GM04503 (cell line): ENCODE measurements at regions not wholly inside any gene's neighbourhood (a gene's known extent, or its start where the extent isn't known, plus 50 kb on each side); places are given as distances from the start of the nearest gene placed in this dataset.

ENCODE experiments used
- DNase-seq: peaks from one replicate; pipeline ENCODE4 v3.0.0-alpha.2; 2012; ENCODE audit warnings: low read depth

DNA sequence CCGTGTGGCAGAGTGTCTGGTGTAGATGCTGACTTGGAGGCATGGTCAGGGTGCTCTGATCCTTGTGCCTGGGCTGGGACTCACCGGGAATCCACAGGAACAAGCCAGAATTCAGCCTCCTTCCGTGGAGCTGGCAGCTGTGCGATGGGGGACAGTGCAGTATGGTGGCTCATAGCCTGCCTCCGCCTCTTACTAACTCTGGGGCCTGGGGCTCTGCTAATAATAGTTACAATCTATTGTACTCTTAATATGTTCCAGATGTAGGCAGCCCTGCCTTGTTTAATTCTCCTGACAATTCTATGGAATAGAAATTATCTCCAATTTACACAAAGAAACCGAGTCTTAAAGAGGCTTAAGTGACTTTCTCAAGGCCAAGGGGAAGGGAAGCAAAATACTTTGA lies 77.6 kb downstream of the PCDH1 start:
- no peak for DNase-seq

DNA sequence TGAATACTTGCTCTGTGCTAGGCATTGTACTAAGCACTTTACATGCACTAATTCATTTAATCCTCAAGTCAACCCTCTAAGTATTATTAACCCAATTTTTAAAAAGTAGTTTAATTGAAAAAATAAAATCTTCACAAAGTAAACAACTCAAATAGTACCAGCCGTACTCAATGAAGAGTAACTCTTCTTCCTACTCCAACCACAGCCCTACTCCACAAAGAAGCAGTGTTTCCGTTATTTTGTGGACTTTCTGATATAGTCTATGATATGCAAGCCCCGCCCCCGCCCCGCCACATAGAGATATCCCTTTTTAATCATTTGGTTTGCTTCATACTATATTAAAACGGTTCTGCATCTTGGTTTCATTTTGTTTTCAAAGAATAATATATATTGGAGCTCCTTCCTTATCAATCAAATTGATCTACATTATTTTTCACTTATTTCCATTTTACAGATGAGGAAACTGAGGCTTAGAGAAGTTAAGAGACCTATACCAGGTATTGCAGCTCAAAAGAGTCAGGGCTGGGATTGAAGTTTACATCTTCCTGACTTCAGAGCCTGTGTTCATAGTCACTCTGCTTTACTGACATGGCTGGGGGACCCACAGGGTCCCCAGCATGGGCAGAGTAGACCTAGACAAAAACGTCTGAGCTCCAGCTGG lies 78.6 kb downstream of the PCDH1 start:
- no peak for DNase-seq

DNA sequence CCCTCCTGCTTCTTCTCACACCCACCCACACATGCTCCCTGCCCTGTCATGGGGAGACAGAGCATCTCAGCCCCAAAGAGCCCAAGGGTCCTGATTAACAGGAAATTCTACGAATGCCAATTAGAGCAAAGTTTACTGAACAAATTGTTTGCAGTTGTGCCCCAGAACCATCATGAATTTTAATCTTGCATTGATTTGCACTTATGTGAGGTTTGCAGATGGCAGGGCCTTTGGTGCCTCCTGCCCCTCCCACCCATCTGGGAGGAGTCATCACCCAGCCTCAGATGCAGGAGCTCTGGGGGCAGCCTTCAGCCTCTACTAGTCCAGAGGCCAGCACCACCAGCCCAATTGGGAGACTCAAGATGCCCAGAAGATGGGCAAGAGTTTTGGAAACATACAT lies 80.8 kb downstream of the PCDH1 start:
- DNase-seq, result no peak

DNA sequence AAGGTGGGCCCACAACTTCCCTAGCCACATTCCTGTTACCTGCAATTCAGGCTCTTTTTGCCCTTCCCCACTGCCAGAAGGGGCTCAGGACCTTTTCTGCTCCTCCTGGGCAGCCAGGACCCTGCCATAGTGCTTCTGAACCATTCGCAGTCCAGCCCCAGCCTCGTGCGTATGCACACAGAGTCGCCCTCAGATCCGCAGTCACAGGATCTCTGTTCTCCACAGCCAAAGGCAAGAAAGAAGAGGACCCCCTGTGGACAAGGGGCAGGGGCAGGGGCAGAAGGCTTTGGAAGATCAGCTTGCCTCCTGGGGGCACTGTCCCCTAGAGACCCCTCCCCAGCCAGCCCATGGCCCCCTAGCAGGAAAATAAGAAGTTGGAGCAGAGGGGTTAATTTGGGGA lies 82.8 kb downstream of the PCDH1 start:
- no peak for DNase-seq

DNA sequence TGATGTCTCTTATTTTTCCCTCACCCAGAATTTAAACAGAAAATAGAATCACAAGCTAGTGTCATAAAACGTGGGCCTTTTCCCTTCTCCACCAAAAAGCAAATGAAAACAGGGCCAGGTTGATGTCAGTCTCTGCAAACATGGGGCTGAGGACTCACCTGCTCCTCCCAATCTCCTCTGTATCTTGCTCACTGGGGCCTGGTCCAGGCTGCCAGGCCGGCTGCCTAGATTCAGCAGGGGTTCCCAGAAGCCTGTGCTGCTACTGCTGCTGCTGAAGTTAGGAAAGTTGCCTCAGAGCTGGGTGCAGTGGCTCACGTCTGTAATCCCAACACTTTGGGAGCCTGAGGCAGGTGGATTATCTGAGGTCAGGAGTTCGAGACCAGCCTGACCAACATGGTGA lies 84.3 kb downstream of the PCDH1 start:
- no peak for DNase-seq

DNA sequence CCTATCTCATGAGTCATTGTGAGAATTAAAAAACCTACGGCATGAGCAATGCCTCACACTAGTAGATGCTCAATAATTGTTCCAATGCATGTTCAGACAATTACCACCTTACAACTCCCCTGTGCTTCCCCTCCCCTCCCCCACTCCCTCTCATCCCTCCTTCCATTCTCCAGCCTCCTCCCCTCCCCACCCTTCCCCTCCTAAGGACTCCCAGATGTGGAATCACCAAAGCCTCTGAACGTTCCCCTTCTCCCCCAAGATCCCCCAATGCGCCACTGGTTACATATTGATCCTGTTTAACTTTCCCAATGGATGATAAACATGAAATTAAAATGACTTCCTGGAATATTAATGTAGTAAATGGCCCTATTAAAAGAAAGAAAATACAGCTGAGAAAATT lies 84.8 kb downstream of the PCDH1 start:
- no peak for DNase-seq

DNA sequence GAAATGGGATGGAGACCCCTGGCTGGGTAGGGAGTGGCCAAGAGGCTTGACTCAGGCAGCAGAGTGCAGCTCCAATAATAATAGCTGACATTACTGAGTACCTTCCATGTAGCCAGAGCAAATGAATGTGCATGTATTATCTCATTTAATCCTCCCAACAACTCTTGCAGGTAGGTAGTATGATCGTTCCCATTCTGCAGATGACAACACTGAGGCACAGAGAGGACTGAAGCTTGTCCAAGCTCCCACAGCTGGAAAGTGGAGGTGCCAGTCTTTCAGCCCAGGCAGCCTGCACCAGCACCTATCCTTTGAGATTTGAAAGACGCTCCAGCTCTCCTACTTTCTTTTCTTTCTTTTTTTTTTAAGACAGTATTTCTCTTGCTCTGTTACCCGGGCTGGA lies 87.6 kb downstream of the PCDH1 start:
- DNase-seq, result no peak

DNA sequence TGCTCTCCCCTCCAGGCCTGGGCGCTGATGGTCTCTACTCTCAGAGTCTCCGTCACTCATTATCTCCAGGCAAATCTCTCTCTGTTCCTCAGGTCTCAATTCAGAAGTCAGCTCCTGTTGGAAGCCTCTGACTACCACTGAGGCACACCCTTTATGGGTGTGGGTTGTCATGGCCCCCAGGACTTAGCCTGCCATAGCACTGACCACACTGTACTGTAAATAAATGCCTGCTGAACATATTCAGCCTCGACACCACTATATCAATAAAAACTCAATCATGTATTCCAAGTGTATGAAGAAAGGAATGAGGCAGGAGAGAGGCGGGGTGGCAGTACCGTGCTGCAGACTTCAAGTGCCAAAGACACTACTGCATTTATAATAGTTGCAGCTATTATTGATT lies 88.9 kb downstream of the PCDH1 start:
- DNase-seq, result no peak

DNA sequence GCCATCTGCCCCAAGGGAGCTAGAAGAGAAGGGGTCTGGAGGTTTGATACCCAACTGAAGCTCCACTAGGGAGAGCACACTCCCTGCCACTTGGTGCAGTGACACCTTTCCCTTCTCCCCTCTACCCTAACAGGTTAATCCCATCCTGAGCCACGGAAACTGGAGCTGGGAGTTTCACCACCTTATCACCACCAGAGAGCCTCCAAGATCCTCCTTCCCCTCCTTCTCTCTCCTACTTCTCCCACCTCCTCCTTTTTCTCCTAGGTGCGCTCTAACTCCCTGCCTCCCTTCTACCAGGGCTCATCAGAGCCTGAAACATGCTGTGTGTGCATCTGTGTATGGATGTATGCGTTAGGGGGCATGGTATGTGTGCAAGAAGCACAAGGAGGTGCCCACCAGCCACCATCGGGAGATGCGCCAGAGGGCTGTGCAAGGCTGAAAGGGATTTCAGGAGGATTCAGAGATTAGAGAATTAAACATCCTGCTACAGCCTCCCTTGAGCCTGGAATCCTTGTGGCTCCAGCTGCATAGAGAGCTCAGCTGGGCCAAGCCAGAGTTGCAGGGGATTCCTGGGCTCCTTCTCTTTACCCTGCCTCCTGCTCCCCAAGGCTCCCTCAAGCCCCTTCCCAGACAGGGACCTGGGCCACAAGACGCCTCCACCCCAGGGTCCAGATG lies 89.8 kb downstream of the PCDH1 start:
- no peak for DNase-seq

DNA sequence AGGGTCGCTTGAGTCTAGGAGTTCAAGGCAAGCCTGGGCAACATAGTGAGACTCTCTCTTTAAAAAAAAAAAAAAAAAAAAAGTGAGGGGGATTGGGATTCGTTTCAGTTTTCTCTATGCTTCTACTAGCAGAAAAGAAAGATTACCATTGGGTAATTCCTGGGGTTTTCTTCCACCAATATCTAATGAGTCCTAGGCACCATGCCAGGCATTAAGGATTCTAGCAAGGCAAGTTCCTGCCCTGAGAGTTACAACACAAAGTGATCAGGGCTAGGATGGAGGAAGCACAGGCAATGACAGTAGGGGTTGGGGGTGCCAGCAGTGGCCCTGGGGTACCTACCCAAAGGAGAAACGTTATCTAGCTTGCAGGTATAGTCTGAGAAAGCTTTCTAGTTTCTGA lies 90.8 kb downstream of the PCDH1 start:
- DNase-seq, result no peak

DNA sequence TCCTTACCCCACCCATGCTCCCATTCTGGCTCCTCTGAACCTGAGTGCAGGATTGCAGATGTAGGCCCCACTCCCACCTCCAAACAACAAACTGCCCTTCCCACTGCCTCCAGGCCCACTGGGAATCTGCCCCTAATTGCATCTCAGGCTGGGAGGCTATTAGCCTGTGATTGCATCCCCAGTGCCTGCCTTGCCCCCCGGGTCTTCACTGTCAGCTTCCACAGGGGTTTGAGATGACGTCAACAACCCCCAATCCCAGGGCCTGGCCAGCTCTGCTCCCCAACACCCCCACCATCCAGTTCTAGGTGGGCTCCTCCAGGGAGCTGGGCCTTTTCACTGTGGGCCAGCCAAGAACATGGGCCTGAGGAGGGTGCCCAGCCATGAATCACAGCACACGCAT lies 91.5 kb downstream of the PCDH1 start:
- DNase-seq, result no peak

DNA sequence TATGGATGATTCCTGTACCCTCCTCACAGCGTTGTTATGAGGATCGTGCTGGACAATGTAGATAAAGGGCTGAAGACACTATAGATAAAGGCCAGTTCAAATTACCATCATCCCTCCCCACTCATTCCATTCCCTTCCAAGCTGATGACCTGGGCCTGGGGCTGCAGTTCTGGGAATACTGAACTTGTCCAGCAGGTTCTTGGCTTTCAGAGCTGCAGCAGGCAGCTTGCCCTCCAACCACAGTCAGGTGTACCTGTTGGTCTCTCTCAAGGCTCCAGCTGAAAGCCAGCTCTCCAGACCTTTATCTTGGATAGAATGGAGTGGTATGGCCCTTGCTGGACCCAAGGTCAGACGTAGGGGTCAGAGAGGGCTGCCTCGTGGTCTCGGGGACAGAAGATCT lies 92.5 kb downstream of the PCDH1 start:
- no peak for DNase-seq

DNA sequence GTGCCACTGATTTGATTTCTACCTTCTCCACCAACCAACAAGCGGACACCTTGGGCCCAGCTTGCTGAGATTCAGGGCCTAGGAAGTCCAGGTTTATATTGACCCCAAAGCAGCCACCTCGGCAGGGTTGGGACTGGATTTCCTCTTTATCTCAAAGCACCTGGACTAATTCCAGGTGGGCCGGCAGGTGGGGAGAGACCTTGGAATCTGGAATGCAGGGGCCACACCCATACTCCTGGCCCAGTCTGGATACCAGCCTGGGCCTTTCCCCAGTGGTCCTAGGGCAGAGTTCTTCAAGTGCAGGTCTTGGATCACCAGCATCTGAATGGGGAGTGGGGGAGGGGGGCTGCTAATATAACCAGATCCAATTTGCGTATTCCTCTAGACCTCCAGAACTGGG lies 93.1 kb downstream of the PCDH1 start:
- no peak for DNase-seq

DNA sequence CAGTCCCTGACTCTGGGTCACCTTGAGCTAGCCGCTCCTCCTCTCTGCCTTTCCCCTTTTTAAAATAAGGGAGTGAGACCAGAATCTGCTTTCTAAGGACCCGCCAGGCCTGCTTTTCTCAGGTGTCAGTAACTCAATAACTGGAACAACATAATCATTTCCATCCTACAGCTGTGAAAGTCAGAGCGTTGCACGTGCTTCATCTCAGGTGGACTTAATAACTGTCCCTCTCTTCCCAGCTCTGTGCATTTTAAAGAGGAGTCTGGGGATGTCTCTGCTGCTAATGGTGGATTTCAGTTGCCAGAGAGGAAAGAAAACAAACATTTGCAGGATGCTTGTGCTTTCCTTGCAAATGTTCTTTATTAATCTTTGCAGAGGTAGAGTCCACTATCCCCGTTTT lies 93.7 kb downstream of the PCDH1 start:
- DNase-seq, result no peak

DNA sequence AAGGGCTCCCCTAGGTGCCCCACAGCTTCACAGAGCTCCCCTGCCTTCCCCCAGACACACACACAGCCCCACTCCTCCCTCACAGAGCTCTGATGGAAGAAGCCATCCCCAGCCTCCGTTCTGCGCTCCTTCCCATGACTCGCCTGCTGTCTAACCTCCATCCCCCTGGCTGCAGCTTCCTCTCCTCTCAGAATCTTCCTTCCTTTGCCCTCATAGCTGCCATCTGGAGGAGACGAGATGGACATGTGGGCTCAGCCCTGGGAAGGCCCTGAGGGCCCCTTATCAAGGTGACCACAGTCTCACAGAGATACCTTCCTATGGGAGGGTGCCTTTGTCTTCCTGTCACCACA lies 94.3 kb downstream of the PCDH1 start:
- DNase-seq, result no peak

DNA sequence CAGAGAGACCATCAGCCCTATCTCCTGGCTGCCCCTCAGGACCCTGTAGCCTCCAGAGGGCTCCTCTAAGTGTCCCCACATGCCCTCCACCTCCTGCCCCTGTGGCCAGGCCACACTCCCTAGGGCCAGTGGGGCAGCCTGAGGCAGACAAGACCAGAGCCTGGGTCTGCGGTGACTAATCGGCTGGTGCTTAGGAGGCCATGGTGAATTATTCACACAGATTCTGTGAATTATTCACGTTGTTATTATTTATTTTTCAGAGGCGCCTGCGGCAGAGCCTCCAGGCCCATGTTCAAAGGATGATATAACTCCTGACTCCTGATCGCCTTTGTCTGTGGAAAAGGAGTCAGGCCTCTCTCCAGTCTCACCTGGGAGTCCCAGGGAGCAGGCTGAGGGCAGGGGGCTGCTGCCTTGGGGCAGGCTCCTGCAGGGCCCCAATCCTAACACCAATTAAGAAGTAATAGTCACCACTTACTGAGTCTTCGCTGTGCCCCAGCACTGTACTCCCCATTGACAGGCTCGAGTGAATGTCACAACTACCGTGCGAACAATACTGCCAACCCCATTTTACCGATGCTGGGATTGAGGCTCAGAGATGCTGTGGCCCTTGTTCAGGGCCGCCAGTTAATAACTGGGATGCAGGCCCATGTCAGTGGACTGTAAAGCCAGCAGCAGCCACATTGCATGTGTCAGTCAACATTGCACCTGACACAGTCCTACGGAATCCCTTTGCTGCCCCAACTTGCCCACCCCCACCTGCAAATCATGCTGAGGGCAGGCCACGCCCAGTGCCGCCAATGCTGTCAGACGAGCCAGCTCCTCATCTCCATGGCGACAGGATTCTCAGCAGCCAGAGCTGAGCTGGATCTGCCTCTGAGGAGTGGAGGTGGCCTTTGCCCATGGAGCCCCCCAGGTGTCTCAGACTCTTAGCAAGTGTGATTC lies 94.9 kb downstream of the PCDH1 start:
- no peak for DNase-seq

DNA sequence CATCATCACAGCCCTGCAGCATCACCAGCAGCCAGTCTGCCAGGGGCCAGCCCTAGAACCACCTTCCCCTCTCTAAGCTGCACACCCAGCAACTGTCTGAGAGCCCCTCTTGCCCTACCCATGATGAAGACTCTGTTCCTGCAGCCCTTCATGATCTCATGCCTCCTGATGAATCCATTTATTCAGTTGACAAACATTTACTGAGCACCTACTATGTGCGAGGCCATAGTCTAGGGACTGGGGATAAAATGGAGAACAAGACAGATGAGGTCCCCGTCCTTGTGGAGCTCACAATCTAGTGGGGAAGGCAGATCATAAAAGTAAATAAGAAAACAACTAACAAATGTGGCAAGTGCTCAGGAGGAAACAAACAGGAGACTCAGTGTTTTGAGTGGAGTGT lies 96.3 kb downstream of the PCDH1 start:
- no peak for DNase-seq

DNA sequence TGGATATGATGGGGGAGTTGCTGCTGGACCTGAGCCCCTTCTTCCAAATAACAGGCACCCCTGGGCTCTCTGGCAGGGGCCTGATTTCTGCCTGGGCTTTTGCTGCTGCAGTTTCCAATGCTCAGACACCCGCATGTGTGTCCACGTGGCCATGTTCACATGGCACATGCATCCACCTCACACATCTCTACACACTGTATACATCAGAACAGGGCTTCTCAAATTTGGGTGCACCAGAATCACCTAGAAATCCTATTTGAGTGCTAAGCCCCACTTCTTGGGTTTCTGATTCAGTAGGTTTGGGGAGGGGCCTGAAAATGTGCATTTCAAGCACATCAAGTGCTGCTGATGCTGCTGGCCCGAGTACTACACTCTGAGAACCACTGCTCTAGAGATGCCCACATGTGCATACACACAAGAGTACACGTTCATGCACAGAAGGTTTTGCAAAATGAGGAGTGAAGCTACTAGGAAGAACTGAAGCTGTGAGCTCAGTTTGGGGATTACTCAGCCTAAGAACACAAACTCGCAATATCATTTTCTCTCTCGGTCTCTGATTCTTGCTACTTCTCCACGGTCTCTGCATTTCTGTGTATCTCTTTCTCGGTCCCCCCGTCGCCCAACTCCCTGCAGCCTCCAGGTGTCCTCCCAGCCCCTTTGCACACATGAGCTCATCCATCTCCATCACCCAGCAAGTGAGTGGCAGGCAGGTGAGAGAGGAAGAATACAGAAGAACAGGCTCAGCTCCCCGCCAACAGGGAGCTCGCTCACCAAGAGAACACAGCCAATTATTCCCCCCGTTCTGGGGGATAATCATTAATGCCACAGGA lies 97.0 kb downstream of the PCDH1 start:
- DNase-seq, result no peak

DNA sequence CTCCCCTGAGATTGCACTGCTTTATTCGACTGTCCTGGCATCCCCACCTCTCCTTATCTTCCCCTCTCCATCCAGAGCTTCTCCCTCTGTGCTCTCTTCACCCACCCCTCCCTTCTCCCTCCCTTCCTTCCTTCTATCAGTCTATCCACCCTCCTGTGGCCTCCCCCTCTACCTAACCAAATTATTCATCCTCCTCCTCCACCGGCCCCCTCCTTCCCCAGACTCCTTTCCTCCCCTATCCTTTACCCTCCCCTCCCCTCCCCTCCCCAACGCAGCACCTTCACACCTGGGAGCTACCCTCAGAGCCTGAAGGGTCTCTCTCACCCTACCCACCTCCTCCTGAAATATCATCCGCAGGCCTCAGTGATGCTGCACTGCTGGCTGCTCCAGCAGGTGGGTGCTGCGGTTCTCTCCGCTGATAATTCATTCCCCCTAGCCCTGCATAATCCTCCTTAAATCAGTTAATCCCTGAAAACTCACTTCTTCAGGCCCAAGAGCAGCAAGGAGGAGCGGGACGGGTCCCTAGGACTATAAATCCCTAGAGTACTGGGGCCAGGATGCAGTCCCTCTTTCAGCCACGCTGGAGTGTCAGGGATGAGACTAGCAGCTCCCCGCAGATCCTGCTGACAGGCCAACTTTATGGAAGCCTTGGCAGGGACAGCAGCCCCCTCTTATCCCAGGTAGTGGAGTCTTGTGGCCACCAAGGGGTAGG lies 97.8 kb downstream of the PCDH1 start:
- no peak for DNase-seq

DNA sequence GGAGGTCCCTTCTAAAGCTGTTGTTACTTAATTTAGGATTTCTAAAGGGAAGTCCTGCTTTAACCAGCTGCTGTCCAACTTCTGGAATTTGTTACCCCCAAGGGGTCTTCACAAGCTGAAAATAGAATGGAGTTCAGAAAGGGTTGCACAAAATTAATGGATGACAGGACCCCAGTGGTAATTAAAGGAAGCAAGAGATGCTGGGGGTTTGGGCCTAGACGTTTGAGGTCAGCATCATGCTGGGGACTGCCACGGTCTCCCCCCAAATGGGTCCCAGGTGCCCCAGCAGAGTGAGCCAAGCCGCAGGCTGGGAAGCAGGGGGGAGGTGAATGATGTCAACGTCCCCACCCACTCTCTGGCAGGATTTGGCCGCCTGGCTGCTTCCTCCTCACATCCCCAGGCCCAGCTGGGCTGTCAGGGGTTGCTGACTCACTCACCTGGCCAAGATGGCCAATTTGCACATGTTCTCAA lies 97.5 kb upstream of the ARAP3 start:
- no peak for DNase-seq

DNA sequence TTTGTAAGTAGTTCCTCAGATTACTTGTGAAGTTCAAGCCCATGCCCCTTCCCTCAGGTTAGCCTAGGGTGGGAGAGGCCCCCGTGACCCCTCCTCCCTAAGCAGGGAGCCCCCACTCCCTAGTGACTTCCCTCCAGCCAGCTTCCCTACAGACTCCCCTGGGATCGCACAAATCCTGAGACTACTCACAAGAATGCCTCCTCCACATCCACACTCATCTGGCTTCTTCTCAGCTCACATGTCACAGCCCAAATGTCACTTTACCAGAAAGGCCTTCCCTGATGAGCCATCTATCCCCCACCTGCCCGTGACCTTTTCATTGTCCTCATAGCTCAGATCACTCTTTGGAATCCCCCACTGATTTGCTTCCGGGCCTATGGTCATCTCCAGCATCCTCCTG lies 96.7 kb upstream of the ARAP3 start:
- no peak for DNase-seq

DNA sequence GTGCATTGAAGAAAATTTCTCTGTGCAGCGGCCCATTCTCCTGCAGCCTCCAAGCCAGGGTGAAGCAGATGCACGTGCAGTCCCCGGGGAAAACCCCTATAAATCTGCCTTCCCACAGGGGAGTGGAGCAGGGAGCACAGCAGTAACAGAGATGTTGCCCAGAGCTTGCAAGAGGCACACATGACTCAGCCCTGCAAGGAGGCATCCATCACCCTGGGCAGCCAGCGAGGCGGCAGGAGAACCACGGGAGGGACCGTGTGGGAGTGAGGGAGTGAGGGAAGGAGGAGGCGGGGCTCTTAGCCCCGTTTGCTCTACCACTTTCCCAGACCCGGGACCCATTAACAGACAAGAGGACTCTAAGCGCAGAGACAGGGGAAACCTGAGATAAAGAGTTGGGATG lies 96.2 kb upstream of the ARAP3 start:
- peak; percentile 23 for DNase-seq
